ENCODE measurements at regions not wholly inside any gene's neighbourhood (a gene's known extent, or its start where the extent isn't known, plus 50 kb on each side); places are given as distances from the start of the nearest gene placed in this dataset.

- TF ChIP-seq POLR2A (IDR thresholded peaks at IDR 0.05) (no peak), CTCF (IDR thresholded peaks at IDR 0.05) (no peak)
Measured at GRCh38 chr3:161879470-161879869, 382.9 kb downstream of the OTOL1 start.
